ENCODE measurements at regions not wholly inside any gene's neighbourhood (a gene's known extent, or its start where the extent isn't known, plus 50 kb on each side); places are given as distances from the start of the nearest gene placed in this dataset.

- TF ChIP-seq USF1 (CRISPR knock-in tag; IDR thresholded peaks at IDR 0.05) (no peak), WHSC1 (IDR thresholded peaks at IDR 0.05; ENCODE audit: low read length) (no peak), ZNF354B (CRISPR knock-in tag; IDR thresholded peaks at IDR 0.05) (no peak), MNT (conservative IDR thresholded peaks at IDR 0.05) (no peak), ZBTB5 (IDR thresholded peaks at IDR 0.05) (no peak)
Observed at GRCh38 chr4:111360906-111361305, 738.0 kb upstream of the PITX2 start (continued).

GRCh38 chr4:111362941-111363361 lies 740.1 kb upstream of the PITX2 start:
- Histone ChIP-seq H3K4me1 (replicated peaks in 1 of 2; ENCODE audit: control insufficient read depth in 2 of 2, insufficient read depth in 2 of 2, low read length in 2 of 2) (no peaks in the 10 kb centered on the region), H3K9me1 (ENCODE audit: control insufficient read depth, insufficient read depth, low read length) (no peaks in the 10 kb centered on the region), H3K9me3 (replicated peaks; ENCODE audit: control insufficient read depth, insufficient read depth, low read depth, low read length) (no peaks in the 10 kb centered on the region), H3K4me2 (ENCODE audit: insufficient read depth, low read length) (no peak overlapping the region), H4K20me1 (replicated peaks; ENCODE audit: control insufficient read depth, insufficient read depth, low read length) (no peaks in the 10 kb centered on the region), H3K79me2 (ENCODE audit: control insufficient read depth, insufficient read depth, low read length) (no peaks in the 10 kb centered on the region), H3K9ac (ENCODE audit: insufficient read depth in 1 of 2, low read depth in 2 of 2, low read length in 2 of 2) (no peak overlapping the region), H2AFZ (ENCODE audit: low read depth, low read length) (no peak overlapping the region), H3K4me3 (no peak overlapping the region), H3K36me3 (ENCODE audit: control insufficient read depth, insufficient read depth, low read length) (no peaks in the 10 kb centered on the region), H3K27ac (ENCODE audit: extremely low read depth, low read depth, low read length) (no peak overlapping the region), H3K27me3 (ENCODE audit: control insufficient read depth in 2 of 2, insufficient read depth in 2 of 2, low read length in 2 of 2) (no peaks in the 10 kb centered on the region)
- in situ Hi-C loops (cut with MboI) = no loop called here
- DNase-seq (ENCODE audit: extremely low read depth in 1 of 4, low spot score in 3 of 4) = no peak
- POLR2A ChIA-PET = no interaction called here
- no TSS peak for BruUV-seq (replicated peaks)
- intact Hi-C loops (cut with micrococcal nuclease) = no loop called here
- no peak for ATAC-seq
- CTCF ChIA-PET (ENCODE audit: low intra/inter-chr PET ratio) = no interaction called here
- 0% methylated on average over 1 of the region's 1 CpG for WGBS (ENCODE audit: insufficient coverage, low coverage, missing lambda C conversion rate)
- FAIRE-seq = no peak
- TF ChIP-seq ARID2 (IDR thresholded peaks at IDR 0.05) = no peak
- TF ChIP-seq STAT5A (IDR thresholded peaks at IDR 0.05; ENCODE audit: borderline replicate concordance, low read length) = no peak
- TF ChIP-seq TSC22D4 (tag; IDR thresholded peaks at IDR 0.05) = no peak
- TF ChIP-seq ETV5 (CRISPR knock-in tag; IDR thresholded peaks at IDR 0.05; ENCODE audit: low read depth) = no peak
- no peak for TF ChIP-seq SIRT6 (IDR thresholded peaks at IDR 0.05; ENCODE audit: low read depth, low read length)
- no peak for TF ChIP-seq E2F3 (CRISPR knock-in tag; IDR thresholded peaks at IDR 0.05)
- no peak for TF ChIP-seq SRSF9 (IDR thresholded peaks at IDR 0.05; ENCODE audit: borderline replicate concordance, low read depth, low read length)
- TF ChIP-seq RBM22 (IDR thresholded peaks at IDR 0.05; ENCODE audit: low read depth, low read length, poor library complexity, severe bottlenecking) = no peak
- no peak for TF ChIP-seq RBM15 (IDR thresholded peaks at IDR 0.05; ENCODE audit: insufficient read depth, low read length)
- no peak for TF ChIP-seq L3MBTL2 (IDR thresholded peaks at IDR 0.05)
- TF ChIP-seq ZNF143 (CRISPR knock-in tag; IDR thresholded peaks at IDR 0.05) = no peak
- TF ChIP-seq ERF (CRISPR knock-in tag; IDR thresholded peaks at IDR 0.05) = no peak
- TF ChIP-seq RAD21 (CRISPR knock-in tag; conservative IDR thresholded peaks at IDR 0.05 in 1 of 2, IDR thresholded peaks at IDR 0.05 in 1 of 2) = no peak
- no peak for TF ChIP-seq RB1 (IDR thresholded peaks at IDR 0.05; ENCODE audit: low read depth)
